Body of pancreas (tissue), 4 donors: ENCODE measurements at regions not wholly inside any gene's neighbourhood (a gene's known extent, or its start where the extent isn't known, plus 50 kb on each side); places are given as distances from the start of the nearest gene placed in this dataset.
A peak's percentile ranks its signal among the peaks of the same experiment; 100 is the strongest.

Experiments used
- ATAC-seq: fragments of 150-250 bp; one replicate; pipeline ENCODE4 v1.9.1; 2016
- DNase-seq, 4 donors: peaks; one replicate each; pipeline ENCODE4 v3.0.0-alpha.2; 2019
- H3K27ac ChIP-seq, 4 donors: fragments of 200-600 bp; sonication (generic); 1 replicate in 3 of 4; 2 replicates in 1 of 4; pipeline versions ENCODE4 v1.5.1 to v1.6.1; 2016 to 2019; ENCODE audit warnings: mild to moderate bottlenecking in 1 of 4, mixed read lengths in 1 of 4, moderate library complexity in 1 of 4
- H3K27me3 ChIP-seq, 2 donors: fragments of 200-600 bp; sonication (generic); one replicate each; pipeline ENCODE4 v1.6.0; 2016; ENCODE audit warnings: mild to moderate bottlenecking in 1 of 2
- H3K36me3 ChIP-seq, 2 donors: fragments of 200-600 bp; sonication (generic); replicated peaks in 1 of 2; 2 replicates each; pipeline ENCODE4 v1.5.1; 2016; ENCODE audit warnings: low read depth in 2 of 2; ENCODE audit not compliant: insufficient read depth in 1 of 2
- H3K4me1 ChIP-seq: fragments of 200-600 bp; sonication (generic); one replicate; pipeline ENCODE4 v1.6.0; 2016
- H3K4me3 ChIP-seq, 2 donors: fragments of 200-600 bp; sonication (generic); 1 replicate in 1 of 2; 2 replicates in 1 of 2; pipeline ENCODE4 v1.5.1; 2016 to 2019
- H3K9me3 ChIP-seq, 3 donors: fragments of 200-600 bp; sonication (generic); 1 replicate in 2 of 3; 2 replicates in 1 of 3; pipeline ENCODE4 v1.5.1; 2016
- CTCF ChIP-seq, 7 experiments: fragments of 450-650 bp in 4 of 7; fragments of 200-600 bp in 3 of 7; sonication (generic) in 3 of 7; IDR thresholded peaks; one replicate each; pipeline ENCODE4 v1.5.1; 2016 to 2019; ENCODE audit warnings: antibody characterized with exemption in 7 of 7
- POLR2A ChIP-seq, 3 donors: fragments of 450-650 bp; IDR thresholded peaks; one replicate each; pipeline ENCODE4 v1.6.1; 2016; ENCODE audit warnings: antibody characterized with exemption in 3 of 3, mild to moderate bottlenecking in 2 of 3
- WGBS, 2 donors: methylation state at CpG; one replicate each; pipeline ENCODE4 v1.1.5; 2017; 5-methylcytosine and 5-hydroxymethylcytosine counted together
- intact Hi-C: fragments of 100-400 bp; cut with DNase I; formaldehyde crosslinking; loops from one replicate; pipeline ENCODE4 v1.15.1; 2023

GRCh38 chr14:101005447-101005846 is 101.9 kb upstream of the RTL1 start:
- no peaks in the 10 kb centered on the region for H3K4me1 ChIP-seq
- intact Hi-C loops: no loop called here
- no peaks in the 10 kb centered on the region for H3K9me3 ChIP-seq
- ATAC-seq: no peak
- 67 to 82% methylated on average over 8 to 10 of the region's 10 CpGs for WGBS, 2 donors
- no peak overlapping the region for H3K27ac ChIP-seq
- DNase-seq: peak in 1 of 4 donors; percentile 40
- no peaks in the 10 kb centered on the region for H3K27me3 ChIP-seq
- no peak overlapping the region for H3K4me3 ChIP-seq
- H3K36me3 ChIP-seq: no peaks in the 10 kb centered on the region
- TF ChIP-seq CTCF (IDR thresholded peaks at IDR 0.05) (no peak), POLR2A (IDR thresholded peaks at IDR 0.05) (no peak)

- H3K36me3 ChIP-seq: no peaks in the 10 kb centered on the region
- DNase-seq (no peak), ATAC-seq (no peak)
- no peaks in the 10 kb centered on the region for H3K4me1 ChIP-seq
- intact Hi-C loops: no loop called here
- no peak for TF ChIP-seq CTCF (IDR thresholded peaks at IDR 0.05)
- TF ChIP-seq POLR2A (IDR thresholded peaks at IDR 0.05): no peak
- H3K4me3 ChIP-seq: no peak overlapping the region
- no peaks in the 10 kb centered on the region for H3K9me3 ChIP-seq
- H3K27ac ChIP-seq: no peak overlapping the region
- no peaks in the 10 kb centered on the region for H3K27me3 ChIP-seq
- 79 to 80% methylated on average over 9 of the region's 9 CpGs for WGBS, 2 donors
These were observed 102.5 kb upstream of the RTL1 start for GRCh38 chr14:101006008-101006407.

- ATAC-seq: no peak
These were observed 103.6 kb upstream of the RTL1 start for GRCh38 chr14:101007004-101007614.

GRCh38 chr14:101007765-101008164 is 104.2 kb upstream of the RTL1 start:
- WGBS, 2 donors: 81 to 85% methylated on average over 4 of the region's 4 CpGs
- TF ChIP-seq CTCF (IDR thresholded peaks at IDR 0.05) (no peak), POLR2A (IDR thresholded peaks at IDR 0.05) (no peak)
- intact Hi-C loops: no loop called here
- Histone ChIP-seq H3K27ac (no peak overlapping the region), H3K36me3 (no peaks in the 10 kb centered on the region), H3K4me3 (no peak overlapping the region), H3K9me3 (no peaks in the 10 kb centered on the region), H3K4me1 (no peaks in the 10 kb centered on the region), H3K27me3 (no peaks in the 10 kb centered on the region)
- DNase-seq: no peak
- ATAC-seq: no peak

More at GRCh38 chr14:101007004-101007614, 103.6 kb upstream of the RTL1 start:
- intact Hi-C loops: no loop called here
- peak in 2 of 4 donors; percentile 3 to 6 for DNase-seq
- TF ChIP-seq POLR2A (IDR thresholded peaks at IDR 0.05) (no peak), CTCF (IDR thresholded peaks at IDR 0.05) (no peak)
- no peak overlapping the region for H3K4me3 ChIP-seq
- no peaks in the 10 kb centered on the region for H3K27me3 ChIP-seq
- H3K9me3 ChIP-seq: no peaks in the 10 kb centered on the region
- no peaks in the 10 kb centered on the region for H3K4me1 ChIP-seq
- H3K27ac ChIP-seq: no peak overlapping the region
- no peaks in the 10 kb centered on the region for H3K36me3 ChIP-seq
- WGBS, 2 donors: 80 to 83% methylated on average over 10 to 13 of the region's 13 CpGs

- WGBS, 2 donors: 85 to 91% methylated on average over 12 to 13 of the region's 13 CpGs
- DNase-seq (peak in 2 of 4 donors; percentile 7 to 10), ATAC-seq (no peak)
- TF ChIP-seq POLR2A (IDR thresholded peaks at IDR 0.05) (no peak), CTCF (IDR thresholded peaks at IDR 0.05) (no peak)
- no peak overlapping the region for H3K4me3 ChIP-seq
- H3K27me3 ChIP-seq: no peaks in the 10 kb centered on the region
- intact Hi-C loops: no loop called here
- H3K27ac ChIP-seq: no peak overlapping the region
- no peaks in the 10 kb centered on the region for H3K9me3 ChIP-seq
- no peaks in the 10 kb centered on the region for H3K4me1 ChIP-seq
- no peaks in the 10 kb centered on the region for H3K36me3 ChIP-seq
These were observed 104.7 kb upstream of the RTL1 start for GRCh38 chr14:101008196-101008595.
